GM19397 (cell line): ENCODE measurements at regions not wholly inside any gene's neighbourhood (a gene's known extent, or its start where the extent isn't known, plus 50 kb on each side); places are given as distances from the start of the nearest gene placed in this dataset.

ENCODE experiments used
- ATAC-seq: cut with Tn5 transposase; IDR thresholded peaks from one replicate; pipeline ENCODE4 v1.9.1; 2021; ENCODE audit warnings: mild to moderate bottlenecking, moderate library complexity; ENCODE audit not compliant: unreplicated experiment

- no peak for ATAC-seq
Observed at GRCh38 chr1:207971331-207972219, 60.6 kb upstream of the CD34 start.

DNA sequence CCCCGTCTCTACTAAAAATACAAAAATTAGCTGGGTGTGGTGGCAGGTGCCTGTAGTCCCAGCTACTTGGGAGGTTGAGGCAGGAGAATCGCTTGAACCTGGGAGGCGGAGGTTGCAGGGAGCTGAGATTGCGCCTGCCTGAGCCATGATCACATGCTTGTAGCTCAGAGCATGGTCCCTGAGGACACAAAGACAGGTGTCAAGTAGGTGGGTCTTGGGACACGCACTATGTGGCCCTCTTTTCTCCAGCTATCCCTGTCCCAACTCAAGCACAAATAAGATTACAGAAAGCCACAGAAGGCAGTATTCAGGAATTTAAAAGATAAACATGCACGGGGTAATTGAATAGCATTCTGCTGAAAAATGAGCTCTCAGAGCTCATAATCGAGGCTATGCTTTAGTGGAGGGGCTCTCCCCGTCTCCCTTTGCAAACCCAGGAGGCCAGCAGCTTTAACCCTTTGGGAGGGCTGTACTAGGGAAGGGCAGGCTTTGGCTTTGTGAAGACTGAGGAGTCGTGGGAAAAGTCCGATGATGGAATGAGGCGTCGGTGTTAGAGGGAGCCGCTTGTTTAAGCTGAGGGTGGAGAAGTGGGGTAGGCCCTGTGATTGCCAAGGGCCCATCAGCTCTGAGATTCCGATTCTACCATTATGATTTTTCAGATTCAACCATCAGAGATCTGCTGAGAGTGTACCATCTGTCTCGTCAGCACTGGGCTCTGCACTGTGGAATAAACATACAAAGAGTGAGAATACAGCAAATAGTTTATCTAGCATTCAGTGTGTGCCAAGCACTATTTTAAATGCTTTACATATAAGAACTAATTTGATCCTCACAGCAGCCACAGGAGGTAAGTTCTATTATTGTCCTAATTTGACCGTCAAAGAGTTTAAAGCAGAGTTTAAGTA lies 59.7 kb upstream of the CD34 start:
- no peak for ATAC-seq

- ATAC-seq: no peak
Observed at GRCh38 chr1:207969528-207969927, 58.6 kb upstream of the CD34 start.

DNA sequence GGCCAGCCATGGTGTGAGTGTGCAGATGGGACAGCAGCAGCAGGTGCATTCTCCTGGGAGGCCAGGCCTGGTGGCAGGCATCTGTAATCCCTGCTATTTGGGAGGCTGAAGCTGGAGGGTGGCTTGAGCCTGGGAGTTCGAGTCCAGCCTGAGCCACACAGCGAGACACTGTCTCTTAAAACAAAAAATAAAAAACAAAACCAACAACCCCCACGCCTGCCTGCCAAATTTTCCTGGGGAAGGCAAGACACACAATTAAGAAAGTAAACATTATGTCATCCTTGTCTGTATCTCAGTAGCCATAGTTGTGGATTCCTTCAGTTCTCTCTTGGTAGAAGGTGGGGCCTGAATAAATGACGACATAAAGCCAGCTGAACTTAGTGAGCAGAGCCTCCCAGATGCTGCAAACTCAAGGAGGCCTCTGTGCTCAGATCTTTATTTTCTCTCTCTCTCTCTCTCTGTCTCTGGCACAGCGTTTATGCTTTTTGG lies 57.6 kb upstream of the CD34 start:
- ATAC-seq: no peak

- ATAC-seq: no peak
Observed at GRCh38 chr1:207967703-207968102, 56.8 kb upstream of the CD34 start.

GRCh38 chr1:207966521-207966920 lies 55.6 kb upstream of the CD34 start:
- ATAC-seq: no peak

DNA sequence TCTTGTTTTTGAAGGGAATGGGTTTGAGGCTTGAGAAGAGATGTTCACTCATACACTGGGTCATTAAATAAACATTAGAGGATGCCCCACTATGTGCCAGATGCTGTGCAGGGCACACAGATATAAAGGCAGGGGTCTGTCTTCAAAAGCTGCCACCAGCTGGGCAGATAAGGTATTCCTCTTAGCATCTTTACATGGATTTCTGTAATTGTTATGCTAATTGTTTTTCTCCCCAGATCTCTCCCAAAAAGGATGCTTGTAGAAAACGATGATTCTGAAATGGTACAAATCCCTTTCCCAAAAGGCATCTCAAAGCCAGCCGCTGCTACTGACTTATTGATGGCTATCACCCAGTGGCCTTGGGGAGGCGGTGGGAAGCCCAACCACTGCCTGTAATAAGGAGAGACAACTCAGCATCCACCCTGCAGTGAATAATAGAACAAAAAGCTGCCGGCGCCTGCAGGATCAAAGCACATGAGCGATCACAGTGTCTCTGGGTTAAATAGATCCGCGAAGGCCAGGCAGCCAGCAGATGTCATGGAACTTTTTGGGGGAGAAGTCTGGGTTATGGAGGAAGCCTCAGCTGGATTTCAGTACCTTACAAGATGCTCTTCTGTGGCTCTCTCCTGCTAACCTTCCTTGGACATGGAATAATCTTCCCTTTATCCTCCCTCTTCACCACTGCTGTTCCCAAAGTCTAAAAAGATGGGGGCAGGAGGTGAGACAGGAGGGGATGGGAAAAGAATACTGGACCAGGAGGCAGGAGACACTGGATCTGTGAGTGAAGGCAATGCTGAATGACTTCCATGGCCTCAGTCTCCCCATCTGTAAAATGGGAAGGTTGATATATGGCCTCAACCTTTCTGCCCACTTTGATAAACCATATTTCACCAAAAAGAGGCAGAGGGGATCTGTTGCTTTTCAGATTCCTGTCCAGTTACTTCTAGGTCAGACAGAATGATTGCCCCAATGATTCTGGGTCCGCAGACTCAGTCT lies 54.8 kb upstream of the CD34 start:
- no peak for ATAC-seq

GRCh38 chr1:207964195-207964966 lies 53.5 kb upstream of the CD34 start:
- no peak for ATAC-seq

- ATAC-seq: peak; percentile 87
Observed at GRCh38 chr1:207963427-207964194, 52.7 kb upstream of the CD34 start.

DNA sequence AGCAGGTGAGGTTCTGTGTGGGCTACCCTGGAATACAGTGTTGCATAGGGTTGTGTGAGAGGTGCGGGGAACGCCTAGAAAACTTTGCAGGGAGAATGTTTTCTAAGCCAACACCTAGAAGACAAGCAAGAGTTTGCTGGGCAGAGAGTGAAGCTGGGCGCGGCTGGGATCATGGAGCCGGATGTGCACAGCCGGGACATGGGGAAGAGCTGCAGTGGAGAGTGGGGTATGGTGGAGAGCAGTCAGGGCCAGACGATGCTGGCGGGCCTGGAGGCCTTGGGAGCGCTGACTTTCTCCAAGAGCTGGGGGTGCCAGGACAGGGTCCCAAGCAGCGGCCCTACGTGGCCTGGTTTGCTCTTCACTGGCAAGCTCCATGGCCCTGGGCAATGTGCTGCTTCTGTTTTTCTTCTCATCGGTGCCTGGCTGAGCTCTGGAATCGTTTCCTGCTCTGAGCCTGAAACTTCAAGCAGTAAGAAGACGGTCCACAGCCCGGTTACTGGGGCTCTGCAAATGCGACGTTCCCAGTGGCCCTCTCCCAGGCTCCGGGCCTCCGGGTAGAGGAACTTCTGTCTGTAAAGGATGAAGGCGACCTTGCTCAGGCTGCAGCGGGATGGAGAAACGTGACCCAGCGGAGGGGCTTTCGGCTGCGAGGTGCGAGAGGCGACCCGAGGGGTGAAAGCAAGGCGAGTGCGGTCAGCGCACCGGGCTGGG lies 51.9 kb upstream of the CD34 start:
- peak; percentile 26 for ATAC-seq
